Upper lobe of left lung (tissue), 6 donors: ENCODE measurements at regions not wholly inside any gene's neighbourhood (a gene's known extent, or its start where the extent isn't known, plus 50 kb on each side); places are given as distances from the start of the nearest gene placed in this dataset.
A peak's percentile ranks its signal among the peaks of the same experiment; 100 is the strongest.

Experiments used
- ATAC-seq, 2 donors: fragments of 200-7000 bp; cut with Tn5 transposase; one replicate each; pipeline ENCODE4 v1.9.1; 2022; ENCODE audit warnings: mild to moderate bottlenecking in 2 of 2, moderate library complexity in 2 of 2; ENCODE audit not compliant: low FRiP score in 2 of 2
- DNase-seq, 2 donors: peaks; one replicate each; pipeline ENCODE4 v3.0.0-alpha.2; 2019 to 2020
- H3K27ac ChIP-seq, 4 donors: fragments of 200-600 bp; sonication (generic); one replicate each; pipeline ENCODE4 v1.5.1; 2016 to 2019
- H3K27me3 ChIP-seq, 4 donors: fragments of 200-600 bp; sonication (generic); one replicate each; pipeline ENCODE4 v1.5.1; 2017 to 2019
- H3K36me3 ChIP-seq, 4 donors: fragments of 200-600 bp; sonication (generic); one replicate each; pipeline ENCODE4 v1.5.1; 2016 to 2019
- H3K4me1 ChIP-seq, 4 donors: fragments of 200-600 bp; sonication (generic); one replicate each; pipeline ENCODE4 v1.5.1; 2018 to 2019
- H3K4me3 ChIP-seq, 4 donors: fragments of 200-600 bp; sonication (generic); one replicate each; pipeline ENCODE4 v1.5.1; 2017 to 2019; ENCODE audit warnings: mild to moderate bottlenecking in 2 of 4, moderate library complexity in 1 of 4
- H3K9me3 ChIP-seq, 4 donors: fragments of 200-600 bp; sonication (generic); one replicate each; pipeline ENCODE4 v1.5.1; 2018 to 2019
- EP300 ChIP-seq, 4 donors: sonication (generic); formaldehyde crosslinking; IDR thresholded peaks; one replicate each; pipeline ENCODE4 v1.5.1; 2017; ENCODE audit warnings: antibody characterized with exemption in 4 of 4, control low read depth in 2 of 4
- POLR2A ChIP-seq, 4 donors: fragments of 450-650 bp; IDR thresholded peaks; one replicate each; pipeline ENCODE4 v1.5.1; 2016 to 2017; ENCODE audit warnings: antibody characterized with exemption in 4 of 4, mild to moderate bottlenecking in 2 of 4
- POLR2AphosphoS5 ChIP-seq, 2 donors: sonication (generic); formaldehyde crosslinking; IDR thresholded peaks; one replicate each; pipeline ENCODE4 v1.5.1; 2017; ENCODE audit warnings: antibody characterized with exemption in 2 of 2
- WGBS, 2 donors: methylation state at CpG; one replicate each; pipeline ENCODE4 v1.1.5; 2017 to 2018; 5-methylcytosine and 5-hydroxymethylcytosine counted together
- TF ChIP-seq, protein P1 (sequence below), 6 experiments: fragments of 450-650 bp in 4 of 6; fragments of 200-600 bp in 2 of 6; sonication (generic) in 2 of 6; IDR thresholded peaks; one replicate each; pipeline ENCODE4 v1.5.1; 2016 to 2019; ENCODE audit warnings: antibody characterized with exemption in 6 of 6
- donor health status: DM: no; HTN: no; CAD: no; lungs with moderate emphysema.
- donor health status: DM: no; HTN: yes; CAD: no; lungs with severe emphysema.

- Histone ChIP-seq H3K4me1 (no peaks in the 10 kb centered on the region), H3K9me3 (peaks cover 0 to 22% (median 3%) of the 10 kb centered on the region in 4 donors), H3K4me3 (no peak overlapping the region), H3K27ac (no peak overlapping the region), H3K27me3 (no peaks in the 10 kb centered on the region), H3K36me3 (no peaks in the 10 kb centered on the region)
- WGBS, 2 donors: 79 to 84% methylated on average over 2 to 3 of the region's 3 CpGs
- no peak for DNase-seq
- ATAC-seq: no peak
- TF ChIP-seq POLR2AphosphoS5 (IDR thresholded peaks at IDR 0.05) (no peak), EP300 (IDR thresholded peaks at IDR 0.05) (no peak), POLR2A (IDR thresholded peaks at IDR 0.05) (no peak)
- TF ChIP-seq, protein P1, sequence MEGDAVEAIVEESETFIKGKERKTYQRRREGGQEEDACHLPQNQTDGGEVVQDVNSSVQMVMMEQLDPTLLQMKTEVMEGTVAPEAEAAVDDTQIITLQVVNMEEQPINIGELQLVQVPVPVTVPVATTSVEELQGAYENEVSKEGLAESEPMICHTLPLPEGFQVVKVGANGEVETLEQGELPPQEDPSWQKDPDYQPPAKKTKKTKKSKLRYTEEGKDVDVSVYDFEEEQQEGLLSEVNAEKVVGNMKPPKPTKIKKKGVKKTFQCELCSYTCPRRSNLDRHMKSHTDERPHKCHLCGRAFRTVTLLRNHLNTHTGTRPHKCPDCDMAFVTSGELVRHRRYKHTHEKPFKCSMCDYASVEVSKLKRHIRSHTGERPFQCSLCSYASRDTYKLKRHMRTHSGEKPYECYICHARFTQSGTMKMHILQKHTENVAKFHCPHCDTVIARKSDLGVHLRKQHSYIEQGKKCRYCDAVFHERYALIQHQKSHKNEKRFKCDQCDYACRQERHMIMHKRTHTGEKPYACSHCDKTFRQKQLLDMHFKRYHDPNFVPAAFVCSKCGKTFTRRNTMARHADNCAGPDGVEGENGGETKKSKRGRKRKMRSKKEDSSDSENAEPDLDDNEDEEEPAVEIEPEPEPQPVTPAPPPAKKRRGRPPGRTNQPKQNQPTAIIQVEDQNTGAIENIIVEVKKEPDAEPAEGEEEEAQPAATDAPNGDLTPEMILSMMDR (IDR thresholded peaks at IDR 0.05): no peak
Observed at GRCh38 chrX:94635003-94635402, 961.0 kb downstream of the FAM133A start.

- Histone ChIP-seq H3K27ac (no peak overlapping the region), H3K27me3 (no peaks in the 10 kb centered on the region), H3K4me1 (no peaks in the 10 kb centered on the region), H3K36me3 (no peaks in the 10 kb centered on the region), H3K9me3 (no peaks in the 10 kb centered on the region), H3K4me3 (no peak overlapping the region)
- TF ChIP-seq EP300 (IDR thresholded peaks at IDR 0.05): no peak
- no peak for TF ChIP-seq POLR2AphosphoS5 (IDR thresholded peaks at IDR 0.05)
- TF ChIP-seq, protein P1 (IDR thresholded peaks at IDR 0.05): no peak
- DNase-seq (no peak), ATAC-seq (no peak)
- WGBS, 2 donors: 79 to 92% methylated on average over 2 of the region's 2 CpGs
Observed at GRCh38 chrX:94645726-94646125, 971.7 kb downstream of the FAM133A start.

DNA sequence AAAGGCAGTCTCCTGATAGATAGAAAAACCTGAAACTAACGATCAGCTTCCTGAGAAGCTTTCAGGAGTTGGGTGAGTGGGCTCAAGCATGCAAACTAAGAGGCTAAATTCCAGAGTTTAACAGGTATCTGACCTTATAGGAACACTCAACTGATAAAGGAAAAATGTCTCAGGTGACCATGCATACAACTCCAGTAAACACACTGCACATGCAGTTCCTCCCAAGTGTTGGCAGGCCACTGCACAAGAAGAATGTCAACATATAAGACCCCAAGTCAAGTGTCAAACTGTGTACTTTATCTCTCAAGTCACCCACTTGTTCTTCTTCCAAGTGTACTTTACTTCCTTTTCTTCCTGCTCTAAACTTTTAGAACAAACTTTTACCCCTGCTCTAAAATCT, 981.2 kb downstream of the FAM133A start:
- peak in 1 of 2 donors; percentile 60 for DNase-seq
- TF ChIP-seq POLR2A (IDR thresholded peaks at IDR 0.05) (no peak), EP300 (IDR thresholded peaks at IDR 0.05) (peak in 2 of 4 donors; percentile 14 to 94), POLR2AphosphoS5 (IDR thresholded peaks at IDR 0.05) (peak in 1 of 2 donors; percentile 15)
- TF ChIP-seq, protein P1 (IDR thresholded peaks at IDR 0.05): no peak
- Histone ChIP-seq H3K27me3 (no peaks in the 10 kb centered on the region), H3K9me3 (peaks cover 0 to 18% (median 0%) of the 10 kb centered on the region in 4 donors), H3K4me1 (no peaks in the 10 kb centered on the region), H3K36me3 (no peaks in the 10 kb centered on the region), H3K4me3 (no peak overlapping the region), H3K27ac (peak overlapping the region in 3 of 4 donors; percentile 21 to 49 (median 34))
- ATAC-seq: peak in 1 of 2 donors; percentile 92
- 40 to 43% methylated on average over 1 of the region's 1 CpG for WGBS, 2 donors

- H3K27me3 ChIP-seq: no peaks in the 10 kb centered on the region
- H3K27ac ChIP-seq: no peak overlapping the region
- H3K4me3 ChIP-seq: no peak overlapping the region
- DNase-seq (no peak), ATAC-seq (no peak)
- peaks cover 0 to 18% (median 0%) of the 10 kb centered on the region in 4 donors for H3K9me3 ChIP-seq
- H3K4me1 ChIP-seq: no peaks in the 10 kb centered on the region
- TF ChIP-seq, protein P1 (IDR thresholded peaks at IDR 0.05): peak in 2 of 6 experiments; percentile 12 to 15
- TF ChIP-seq EP300 (IDR thresholded peaks at IDR 0.05) (no peak), POLR2A (IDR thresholded peaks at IDR 0.05) (no peak), POLR2AphosphoS5 (IDR thresholded peaks at IDR 0.05) (no peak)
- no peaks in the 10 kb centered on the region for H3K36me3 ChIP-seq
Observed at GRCh38 chrX:94662689-94663088, 988.7 kb downstream of the FAM133A start.

- Histone ChIP-seq H3K36me3 (no peaks in the 10 kb centered on the region), H3K4me1 (no peaks in the 10 kb centered on the region), H3K4me3 (no peak overlapping the region), H3K27me3 (no peaks in the 10 kb centered on the region), H3K9me3 (no peaks in the 10 kb centered on the region), H3K27ac (no peak overlapping the region)
- TF ChIP-seq, protein P1 (IDR thresholded peaks at IDR 0.05): no peak
- no peak for TF ChIP-seq POLR2A (IDR thresholded peaks at IDR 0.05)
- no peak for TF ChIP-seq POLR2AphosphoS5 (IDR thresholded peaks at IDR 0.05)
- TF ChIP-seq EP300 (IDR thresholded peaks at IDR 0.05): no peak
- ATAC-seq (no peak), DNase-seq (no peak)
- 100% methylated on average over 2 of the region's 2 CpGs; no CpG with 5 or more reads in 1 of the 2 donors for WGBS, 2 donors
Observed at GRCh38 chrX:94676285-94676684, 1002.3 kb downstream of the FAM133A start.
